ENCODE measurements at regions not wholly inside any gene's neighbourhood (a gene's known extent, or its start where the extent isn't known, plus 50 kb on each side); places are given as distances from the start of the nearest gene placed in this dataset.

DNA sequence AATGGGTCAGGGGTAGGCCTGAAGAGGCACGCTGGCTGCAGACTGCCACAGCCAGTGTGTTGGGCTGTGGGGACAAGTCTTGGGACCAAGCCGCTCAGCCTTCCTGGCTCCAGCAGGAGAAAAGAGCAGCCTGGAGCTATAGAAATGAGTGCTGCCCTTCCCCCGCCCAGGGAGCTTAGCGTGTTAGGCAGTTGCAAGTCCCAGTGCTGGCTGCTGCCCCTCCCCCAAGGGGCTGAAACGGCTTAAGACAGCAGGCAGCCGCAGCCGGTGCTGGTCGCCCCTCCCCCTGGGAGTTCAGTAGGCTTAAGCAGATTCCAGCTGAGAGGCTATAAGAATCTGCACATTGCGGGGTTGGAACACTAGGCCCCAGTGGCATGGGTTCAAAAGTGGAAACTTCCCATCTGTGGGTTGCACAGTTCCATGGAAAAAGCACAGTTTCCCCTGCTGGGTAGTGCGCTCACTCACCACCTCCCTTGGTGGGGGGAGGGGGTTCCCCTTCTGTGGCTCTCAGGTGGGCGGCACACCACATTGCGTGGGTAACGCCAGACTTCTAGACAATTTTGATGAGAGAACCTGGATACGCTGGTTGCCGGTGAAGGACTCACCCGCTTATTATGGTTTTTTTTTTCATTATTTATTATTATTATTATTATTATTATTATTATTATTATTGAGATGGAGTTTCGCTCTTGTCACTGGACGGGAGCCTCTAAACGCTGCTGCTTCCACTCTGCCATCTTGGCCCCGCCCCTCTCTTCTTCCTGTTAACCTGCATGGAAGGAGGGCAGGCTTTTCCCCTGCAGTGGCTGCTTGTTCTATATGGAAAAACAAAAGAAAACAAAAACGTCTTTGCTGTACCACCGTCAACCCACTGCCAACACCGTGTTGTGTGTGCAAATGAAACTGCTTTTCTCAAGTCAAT is 151.1 kb downstream of the CXCL12 start:
- Histone ChIP-seq H2BK12ac (ENCODE audit: low read depth, low read length) (peak overlapping the region; percentile 97), H3K27me3 (replicated peaks in 1 of 4; ENCODE audit: control insufficient read depth in 3 of 4, extremely low read depth in 1 of 4, insufficient read depth in 3 of 4, low read length in 3 of 4) (0 out of 7 replicates have a peak, but pooled peaks cover 0 to 3% (median 0%) of the 10 kb centered on the region in 4 experiments), H3K18ac (ENCODE audit: extremely low read depth, low read length) (peak overlapping the region; percentile 95), H2BK15ac (ENCODE audit: low read length) (peak overlapping the region; percentile 72; the same call in 1 of the 2 replicates), H3K79me1 (ENCODE audit: low read depth, low read length) (no peaks in the 10 kb centered on the region), H2BK20ac (ENCODE audit: low read length) (peak overlapping the region; percentile 90), H3K4ac (replicated peaks; ENCODE audit: insufficient read length, low read depth, low read length) (peak overlapping the region; percentile 69), H3K56ac (replicated peaks; ENCODE audit: insufficient read length, low read depth, low read length) (no peak overlapping the region), H3K36me3 (ENCODE audit: control insufficient read depth in 2 of 4, insufficient read depth in 4 of 4, low read length in 3 of 4) (no peaks in the 10 kb centered on the region), H4K5ac (ENCODE audit: insufficient read length, low read depth, low read length) (peak overlapping the region; percentile 86), H4K8ac (ENCODE audit: extremely low read depth, insufficient read depth, low read length) (no peak overlapping the region), H2AFZ (ENCODE audit: low read length) (peak overlapping the region; percentile 72; the same call in 1 of the 2 replicates), H4K91ac (replicated peaks; ENCODE audit: insufficient read length, low read length) (peak overlapping the region; percentile 52), H3K23me2 (ENCODE audit: low read depth, low read length) (no peaks in the 10 kb centered on the region; the same call in 1 of the 2 replicates), H3K4me1 (replicated peaks in 1 of 4; ENCODE audit: control insufficient read depth in 3 of 4, insufficient read depth in 4 of 4, low read length in 3 of 4) (peaks cover 11 to 19% (median 17%) of the 10 kb centered on the region in 4 experiments), H3K4me3 (ENCODE audit: extremely low read depth in 1 of 4, insufficient read depth in 2 of 4, low read depth in 3 of 4, low read length in 4 of 4) (peak overlapping the region in 2 of 4 experiments; percentile 32 to 52; a peak in 4 of 8 replicates), H2BK5ac (ENCODE audit: low read depth, low read length) (peak overlapping the region; percentile 76), H4K20me1 (replicated peaks in 1 of 2; ENCODE audit: control insufficient read depth in 1 of 2, insufficient read depth in 2 of 2, low read length in 2 of 2) (no peaks in the 10 kb centered on the region), H2AK5ac (ENCODE audit: low read depth, low read length) (no peak overlapping the region), H3K9me3 (ENCODE audit: insufficient read depth in 2 of 2, low read depth in 1 of 2, low read length in 1 of 2) (no peaks in the 10 kb centered on the region), H3K27ac (ENCODE audit: low read depth, low read length) (peak overlapping the region; percentile 81), H3K79me2 (ENCODE audit: control insufficient read depth in 1 of 2, insufficient read depth in 2 of 2, low read length in 2 of 2) (no peaks in the 10 kb centered on the region), H2BK120ac (replicated peaks; ENCODE audit: low read depth, low read length) (peak overlapping the region; percentile 91), H3K9ac (replicated peaks in 1 of 4; ENCODE audit: extremely low read depth in 1 of 4, low read depth in 3 of 4, low read length in 3 of 4) (peak overlapping the region in 3 of 4 experiments; percentile 20 to 40 (median 37); a peak in 4 of 7 replicates), H3K23ac (ENCODE audit: insufficient read length) (no peak overlapping the region), H3K4me2 (ENCODE audit: insufficient read depth in 1 of 2, low read depth in 2 of 2, low read length in 2 of 2) (peak overlapping the region; percentile 62 to 79), H3K14ac (ENCODE audit: insufficient read length) (no peak overlapping the region)
- POLR2A ChIA-PET (ENCODE audit: partially characterized antibody): interaction anchor here (0.9 to 1.7 kb wide), 4 partner anchors 10 to 62 kb away, joined by 3 to 5 read pairs (median 4); no protein-coding TSS in a partner anchor
- FAIRE-seq: no peak
- DNase-seq (ENCODE audit: low read depth in 1 of 2, low spot score in 2 of 2): peak; percentile 80 to 87
- CTCF ChIA-PET (ENCODE audit: partially characterized antibody): interaction anchor here (1.0 to 2.0 kb wide), 3 partner anchors 10 to 58 kb away, joined by 4 to 5 read pairs (median 4); no protein-coding TSS in a partner anchor
- 34% methylated on average over 22 of the region's 23 CpGs; no CpG with 5 or more reads in 1 of the 2 experiments for WGBS, 2 experiments (ENCODE audit: extremely low coverage in 1 of 2, insufficient coverage in 1 of 2, insufficient read length in 1 of 2, insufficient replicate concordance in 2 of 2, low coverage in 1 of 2, low lambda C conversion rate in 2 of 2, missing lambda C conversion rate in 1 of 2)
- TF ChIP-seq BACH1 (IDR thresholded peaks at IDR 0.05; ENCODE audit: low read length) (no peak), KDM4A (IDR thresholded peaks at IDR 0.05; ENCODE audit: low read depth, low read length, severe bottlenecking) (no peak), SP1 (IDR thresholded peaks at IDR 0.05; ENCODE audit: low read depth, low read length) (peak; percentile 86), EGR1 (IDR thresholded peaks at IDR 0.05; ENCODE audit: borderline replicate concordance, low read depth, low read length) (no peak), ASH2L (IDR thresholded peaks at IDR 0.05; ENCODE audit: low read length) (peak; percentile 97), TAF7 (optimal IDR thresholded peaks at IDR 0.05; ENCODE audit: borderline replicate concordance, low read depth, low read length) (no peak), RBBP5 (IDR thresholded peaks at IDR 0.05; ENCODE audit: borderline replicate concordance, low read depth, low read length) (peak; percentile 98; the same call in 1 of the 2 replicates), RNF2 (IDR thresholded peaks at IDR 0.05; ENCODE audit: borderline replicate concordance, low read depth, low read length, missing control alignments, poor library complexity, severe bottlenecking) (no peak)
- TF ChIP-seq, protein P1, sequence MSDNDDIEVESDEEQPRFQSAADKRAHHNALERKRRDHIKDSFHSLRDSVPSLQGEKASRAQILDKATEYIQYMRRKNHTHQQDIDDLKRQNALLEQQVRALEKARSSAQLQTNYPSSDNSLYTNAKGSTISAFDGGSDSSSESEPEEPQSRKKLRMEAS (IDR thresholded peaks at IDR 0.05): peak; percentile 64
- TF ChIP-seq, protein P2, sequence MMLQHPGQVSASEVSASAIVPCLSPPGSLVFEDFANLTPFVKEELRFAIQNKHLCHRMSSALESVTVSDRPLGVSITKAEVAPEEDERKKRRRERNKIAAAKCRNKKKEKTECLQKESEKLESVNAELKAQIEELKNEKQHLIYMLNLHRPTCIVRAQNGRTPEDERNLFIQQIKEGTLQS (IDR thresholded peaks at IDR 0.05; ENCODE audit: insufficient read depth, low read depth, low read length): no peak

Measured in H1 (cell line).